ENCODE measurements at regions not wholly inside any gene's neighbourhood (a gene's known extent, or its start where the extent isn't known, plus 50 kb on each side); places are given as distances from the start of the nearest gene placed in this dataset.

- no peaks in the 10 kb centered on the region; the same call in 1 of the 2 replicates for H3K27me3 ChIP-seq (ENCODE audit: insufficient read depth, low read depth)
- H3K9ac ChIP-seq = no peak overlapping the region
- no peak for TF ChIP-seq CTCF (conservative IDR thresholded peaks at IDR 0.05; ENCODE audit: low read depth, low read length)
- H3K4me2 ChIP-seq = no peak overlapping the region
- H4K20me1 ChIP-seq (ENCODE audit: insufficient read depth) = no peaks in the 10 kb centered on the region
- H3K36me3 ChIP-seq (ENCODE audit: insufficient read depth) = no peaks in the 10 kb centered on the region
- H3K79me2 ChIP-seq (ENCODE audit: insufficient read depth, low read depth) = no peaks in the 10 kb centered on the region
- H3K4me3 ChIP-seq (IDR thresholded peaks at IDR 0.05; ENCODE audit: insufficient read depth, low read depth, low read length) = no peak overlapping the region
- H3K4me1 ChIP-seq (ENCODE audit: low read depth, poor library complexity, severe bottlenecking) = peaks cover 26% of the 10 kb centered on the region
- no peak overlapping the region for H2AFZ ChIP-seq (ENCODE audit: low read depth)
- no peak overlapping the region for H3K27ac ChIP-seq
Observed at GRCh38 chr9:88923653-88924288, 67.5 kb upstream of the S1PR3 start.

GRCh38 chr9:88925481-88925880 is 65.8 kb upstream of the S1PR3 start:
- Histone ChIP-seq H3K4me2 (no peak overlapping the region), H3K27me3 (ENCODE audit: insufficient read depth, low read depth) (no peaks in the 10 kb centered on the region; the same call in 1 of the 2 replicates), H3K4me3 (IDR thresholded peaks at IDR 0.05; ENCODE audit: insufficient read depth, low read depth, low read length) (no peak overlapping the region), H2AFZ (ENCODE audit: low read depth) (no peak overlapping the region), H3K36me3 (ENCODE audit: insufficient read depth) (no peaks in the 10 kb centered on the region), H3K27ac (no peak overlapping the region), H3K4me1 (ENCODE audit: low read depth, poor library complexity, severe bottlenecking) (peaks cover 26% of the 10 kb centered on the region), H3K79me2 (ENCODE audit: insufficient read depth, low read depth) (no peaks in the 10 kb centered on the region), H4K20me1 (ENCODE audit: insufficient read depth) (no peaks in the 10 kb centered on the region), H3K9ac (no peak overlapping the region)
- TF ChIP-seq CTCF (conservative IDR thresholded peaks at IDR 0.05; ENCODE audit: low read depth, low read length) = no peak

- Histone ChIP-seq H3K36me3 (ENCODE audit: insufficient read depth) (no peaks in the 10 kb centered on the region), H3K27me3 (ENCODE audit: insufficient read depth, low read depth) (no peaks in the 10 kb centered on the region; the same call in 1 of the 2 replicates), H3K4me3 (IDR thresholded peaks at IDR 0.05; ENCODE audit: insufficient read depth, low read depth, low read length) (no peak overlapping the region), H3K79me2 (ENCODE audit: insufficient read depth, low read depth) (no peaks in the 10 kb centered on the region), H2AFZ (ENCODE audit: low read depth) (no peak overlapping the region), H3K4me1 (ENCODE audit: low read depth, poor library complexity, severe bottlenecking) (peaks cover 17% of the 10 kb centered on the region), H4K20me1 (ENCODE audit: insufficient read depth) (no peaks in the 10 kb centered on the region), H3K4me2 (no peak overlapping the region), H3K9ac (no peak overlapping the region), H3K27ac (no peak overlapping the region)
- TF ChIP-seq CTCF (conservative IDR thresholded peaks at IDR 0.05; ENCODE audit: low read depth, low read length) = no peak
Observed at GRCh38 chr9:88926781-88927505, 64.3 kb upstream of the S1PR3 start.

GRCh38 chr9:88927510-88927909 is 63.8 kb upstream of the S1PR3 start:
- no peaks in the 10 kb centered on the region for H3K79me2 ChIP-seq (ENCODE audit: insufficient read depth, low read depth)
- no peak overlapping the region for H2AFZ ChIP-seq (ENCODE audit: low read depth)
- no peaks in the 10 kb centered on the region for H4K20me1 ChIP-seq (ENCODE audit: insufficient read depth)
- no peak overlapping the region for H3K9ac ChIP-seq
- H3K27me3 ChIP-seq (ENCODE audit: insufficient read depth, low read depth) = no peaks in the 10 kb centered on the region; the same call in 1 of the 2 replicates
- no peak overlapping the region for H3K27ac ChIP-seq
- no peak overlapping the region for H3K4me2 ChIP-seq
- no peaks in the 10 kb centered on the region for H3K36me3 ChIP-seq (ENCODE audit: insufficient read depth)
- H3K4me3 ChIP-seq (IDR thresholded peaks at IDR 0.05; ENCODE audit: insufficient read depth, low read depth, low read length) = no peak overlapping the region
- H3K4me1 ChIP-seq (ENCODE audit: low read depth, poor library complexity, severe bottlenecking) = peaks cover 12% of the 10 kb centered on the region
- no peak for TF ChIP-seq CTCF (conservative IDR thresholded peaks at IDR 0.05; ENCODE audit: low read depth, low read length)

Data from KMS-11 (cell line).